Spleen (tissue), 7 donors: ENCODE measurements at regions not wholly inside any gene's neighbourhood (a gene's known extent, or its start where the extent isn't known, plus 50 kb on each side); places are given as distances from the start of the nearest gene placed in this dataset.

ENCODE experiments used
- CTCF ChIP-seq, 11 experiments: fragments of 200-600 bp in 7 of 11; fragments of 450-650 bp in 4 of 11; sonication (generic) in 4 of 11; IDR thresholded peaks in 8 of 11; conservative IDR thresholded peaks in 3 of 11; 1 replicate in 7 of 11; 2 replicates in 4 of 11; pipeline versions ENCODE4 v1.4.0 to v1.8.0; 2016 to 2021; ENCODE audit warnings: antibody characterized with exemption in 11 of 11, inconsistent platforms in 4 of 11, mild to moderate bottlenecking in 1 of 11
- POLR2A ChIP-seq, 3 donors: fragments of 450-650 bp; IDR thresholded peaks; one replicate each; pipeline ENCODE4 v1.5.1; 2017; ENCODE audit warnings: antibody characterized with exemption in 3 of 3, mild to moderate bottlenecking in 1 of 3
- donor health status: DM: no; HTN: no; CAD: no; lungs with moderate emphysema.
- donor health status: DM: no; HTN: no; CAD: no.
- donor health status: DM: no; HTN: no; CAD: no.

GRCh38 chr7:25405736-25406135 is 177.4 kb upstream of the NPVF start:
- TF ChIP-seq POLR2A (IDR thresholded peaks at IDR 0.05) (no peak), CTCF (IDR thresholded peaks at IDR 0.05 in 8 of 11, conservative IDR thresholded peaks at IDR 0.05 in 3 of 11) (no peak)
